Natural killer cell treated with Interleukin-12 subunit alpha and Interleukin-12 subunit beta and Interleukin-15 and Interleukin-18, amount 100 ng/mL, for 72 hours (primary cell): ENCODE measurements at regions not wholly inside any gene's neighbourhood (a gene's known extent, or its start where the extent isn't known, plus 50 kb on each side); places are given as distances from the start of the nearest gene placed in this dataset.
A peak's percentile ranks its signal among the peaks of the same experiment; 100 is the strongest.

ENCODE experiments used
- ATAC-seq, 2 donors: fragments of 150-1000 bp; cut with Tn5 transposase in 1 of 2; sonication (Bioruptor Pico), chemical (Tn5 transposase) in 1 of 2; 2 replicates each; pipeline ENCODE4 v1.10.0; 2021
- DNase-seq: peaks from one replicate; pipeline ENCODE4 v3.0.0; 2022; ENCODE audit warnings: low spot score
- H3K27ac Mint-ChIP-seq, 2 donors: 1 replicate in 1 of 2; 2 replicates in 1 of 2; pipeline ENCODE4 v1.8.0; 2022; ENCODE audit warnings: mixed read lengths in 2 of 2, mild to moderate bottlenecking in 1 of 2, moderate library complexity in 1 of 2
- H3K27me3 Mint-ChIP-seq, 2 donors: 1 replicate in 1 of 2; 2 replicates in 1 of 2; pipeline ENCODE4 v1.8.0; 2022; ENCODE audit warnings: mixed read lengths in 2 of 2
- H3K36me3 Mint-ChIP-seq: one replicate; pipeline ENCODE4 v1.8.0; 2022; ENCODE audit warnings: mixed read lengths
- H3K4me1 Mint-ChIP-seq, 2 donors: 1 replicate in 1 of 2; 2 replicates in 1 of 2; pipeline ENCODE4 v1.8.0; 2022; ENCODE audit warnings: low read depth in 2 of 2, mixed read lengths in 2 of 2, mild to moderate bottlenecking in 1 of 2
- H3K4me3 Mint-ChIP-seq: one replicate; pipeline ENCODE4 v1.8.0; 2022; ENCODE audit warnings: mixed read lengths
- H3K9me3 Mint-ChIP-seq: 2 replicates; pipeline ENCODE4 v1.8.0; 2022; ENCODE audit warnings: mixed read lengths

DNA sequence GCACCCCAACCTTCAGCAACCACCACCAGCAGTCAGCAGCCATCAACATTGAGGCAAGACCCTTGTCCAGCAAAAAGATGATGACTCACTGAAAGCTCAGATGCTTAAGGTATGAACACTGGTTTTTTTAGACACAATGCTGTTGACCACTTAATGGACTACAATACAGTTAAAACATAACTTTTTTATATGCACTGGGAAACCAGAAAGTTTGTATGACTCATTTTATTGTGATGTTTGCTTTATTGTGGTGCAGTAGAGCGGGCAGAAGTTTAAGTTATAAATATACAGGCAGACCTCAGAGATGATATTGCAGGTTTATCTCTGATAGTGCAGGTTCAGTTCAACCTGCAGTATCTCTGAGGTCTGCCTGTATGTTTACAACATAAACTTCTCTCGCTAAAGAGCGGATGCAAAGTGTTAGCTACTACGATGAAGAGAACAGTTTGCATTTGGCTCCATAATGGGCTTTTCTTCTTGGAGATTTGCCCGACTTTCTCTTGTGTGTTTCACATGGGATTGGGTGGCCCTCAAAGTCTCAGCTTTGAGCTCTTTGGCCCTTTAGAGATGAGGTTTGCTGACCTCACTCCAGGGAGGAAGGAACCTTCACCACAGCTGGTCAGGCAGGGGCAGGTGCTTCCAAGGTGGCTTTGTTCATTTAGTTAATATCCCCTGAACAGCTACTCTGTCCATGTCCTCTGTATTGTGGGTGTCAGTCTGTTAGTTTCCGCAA lies 84.4 kb upstream of the SHH start:
- Mint-ChIP-seq H3K27ac (no peak overlapping the region), H3K4me1 (no peaks in the 10 kb centered on the region), H3K36me3 (no peaks in the 10 kb centered on the region), H3K4me3 (no peak overlapping the region), H3K9me3 (no peaks in the 10 kb centered on the region), H3K27me3 (no peaks in the 10 kb centered on the region)
- ATAC-seq (no peak), DNase-seq (peak; percentile 22)

GRCh38 chr7:155893664-155894063 lies 81.4 kb upstream of the SHH start:
- H3K27ac Mint-ChIP-seq, result no peak overlapping the region
- H3K36me3 Mint-ChIP-seq, result no peaks in the 10 kb centered on the region
- no peak overlapping the region for H3K4me3 Mint-ChIP-seq

DNA sequence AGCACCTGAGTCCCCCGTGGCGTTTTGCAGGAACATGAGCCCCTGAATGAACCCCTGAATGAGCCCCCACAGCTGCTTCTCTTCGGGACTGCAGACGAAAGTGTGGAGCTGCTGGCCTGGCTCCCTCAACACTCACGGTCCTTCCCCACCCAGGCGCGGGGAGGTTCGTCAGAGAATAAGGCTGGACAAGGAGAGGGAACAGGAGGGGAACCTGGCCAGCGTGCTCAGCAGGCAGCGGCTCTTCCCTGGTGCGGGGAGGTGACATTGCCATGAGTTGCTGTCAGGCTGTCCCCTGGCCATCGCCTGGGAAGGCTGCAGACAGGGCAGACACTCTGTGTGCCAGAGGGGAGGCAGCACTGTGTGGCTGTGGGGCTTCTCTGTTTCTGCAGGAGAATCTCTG lies 80.9 kb upstream of the SHH start:
- H3K36me3 Mint-ChIP-seq, result no peaks in the 10 kb centered on the region
- H3K27ac Mint-ChIP-seq, result no peak overlapping the region
- peaks cover 8% of the 10 kb centered on the region for H3K9me3 Mint-ChIP-seq

More at GRCh38 chr7:155893664-155894063, 81.4 kb upstream of the SHH start:
- ATAC-seq (no peak), DNase-seq (no peak)
- H3K9me3 Mint-ChIP-seq, result peaks cover 8% of the 10 kb centered on the region
- peaks cover 0 to 2% of the 10 kb centered on the region in 2 donors for H3K27me3 Mint-ChIP-seq
- H3K4me1 Mint-ChIP-seq, result no peaks in the 10 kb centered on the region

DNA sequence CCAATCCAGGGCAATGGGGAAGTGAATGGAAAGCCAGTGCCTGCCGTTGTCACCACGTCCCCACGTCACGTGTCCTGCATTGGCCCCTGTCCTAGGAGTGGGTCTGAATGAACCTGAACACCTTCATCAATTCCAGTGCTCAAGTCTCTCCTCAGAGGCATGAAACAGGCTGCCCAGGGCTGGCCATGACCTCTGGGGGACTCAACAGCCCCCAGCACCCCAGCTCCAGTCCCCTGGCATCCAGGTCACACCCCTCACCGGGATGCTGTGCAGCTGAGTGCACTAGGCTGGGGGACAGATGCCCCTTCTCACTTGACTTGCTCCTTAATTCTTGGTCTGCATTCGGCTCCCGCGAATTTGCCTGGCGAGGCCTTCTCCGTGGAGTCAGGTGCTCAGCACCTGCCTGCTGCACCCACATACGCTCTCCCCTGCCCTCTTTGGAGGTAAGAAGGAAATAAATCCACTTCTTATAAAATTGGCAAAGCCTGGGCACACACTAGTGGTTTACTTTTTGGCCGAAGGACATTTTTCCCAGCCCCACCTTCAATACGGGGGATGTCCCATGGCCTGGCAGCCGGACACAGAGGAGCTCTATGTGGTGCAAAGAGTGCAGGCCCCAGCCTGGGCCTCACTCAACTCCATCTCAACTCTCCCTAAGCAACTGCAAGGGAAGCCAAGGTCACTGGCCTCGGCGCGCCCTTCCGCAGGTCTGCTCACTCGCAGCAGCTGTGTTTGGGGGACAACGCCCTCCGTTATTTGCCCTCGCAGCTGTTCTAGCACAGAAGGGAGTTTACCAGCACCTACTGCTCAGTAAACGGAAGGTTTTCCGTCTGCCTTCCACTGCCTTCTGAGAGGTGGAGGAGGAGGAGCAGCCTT lies 77.6 kb upstream of the SHH start:
- H3K27me3 Mint-ChIP-seq, result peaks cover 0 to 6% of the 10 kb centered on the region in 2 donors
- H3K4me3 Mint-ChIP-seq, result no peak overlapping the region
- ATAC-seq (no peak), DNase-seq (no peak)
- no peaks in the 10 kb centered on the region for H3K36me3 Mint-ChIP-seq
- no peak overlapping the region for H3K27ac Mint-ChIP-seq
- H3K9me3 Mint-ChIP-seq, result peaks cover 8% of the 10 kb centered on the region
- H3K4me1 Mint-ChIP-seq, result peaks cover 0 to 3% of the 10 kb centered on the region in 2 donors

More for the DNA sequence above, 80.9 kb upstream of the SHH start:
- Mint-ChIP-seq H3K27me3 (peaks cover 0 to 6% of the 10 kb centered on the region in 2 donors), H3K4me3 (no peak overlapping the region), H3K4me1 (no peaks in the 10 kb centered on the region)
- DNase-seq, result no peak
- no peak for ATAC-seq

GRCh38 chr7:155887174-155887525 lies 74.9 kb upstream of the SHH start:
- H3K4me3 Mint-ChIP-seq, result no peak overlapping the region
- no peak for ATAC-seq
- H3K27ac Mint-ChIP-seq, result no peak overlapping the region

GRCh38 chr7:155886391-155887173 lies 74.3 kb upstream of the SHH start:
- Mint-ChIP-seq H3K27ac (no peak overlapping the region), H3K27me3 (peaks cover 0 to 6% of the 10 kb centered on the region in 2 donors), H3K4me3 (no peak overlapping the region), H3K36me3 (no peaks in the 10 kb centered on the region), H3K4me1 (peaks cover 0 to 3% of the 10 kb centered on the region in 2 donors), H3K9me3 (peaks cover 8% of the 10 kb centered on the region)
- ATAC-seq, result no peak
- no peak for DNase-seq

More at GRCh38 chr7:155887174-155887525, 74.9 kb upstream of the SHH start:
- Mint-ChIP-seq H3K4me1 (peaks cover 0 to 3% of the 10 kb centered on the region in 2 donors), H3K27me3 (peaks cover 0 to 6% of the 10 kb centered on the region in 2 donors), H3K36me3 (no peaks in the 10 kb centered on the region), H3K9me3 (peaks cover 8% of the 10 kb centered on the region)
- no peak for DNase-seq

DNA sequence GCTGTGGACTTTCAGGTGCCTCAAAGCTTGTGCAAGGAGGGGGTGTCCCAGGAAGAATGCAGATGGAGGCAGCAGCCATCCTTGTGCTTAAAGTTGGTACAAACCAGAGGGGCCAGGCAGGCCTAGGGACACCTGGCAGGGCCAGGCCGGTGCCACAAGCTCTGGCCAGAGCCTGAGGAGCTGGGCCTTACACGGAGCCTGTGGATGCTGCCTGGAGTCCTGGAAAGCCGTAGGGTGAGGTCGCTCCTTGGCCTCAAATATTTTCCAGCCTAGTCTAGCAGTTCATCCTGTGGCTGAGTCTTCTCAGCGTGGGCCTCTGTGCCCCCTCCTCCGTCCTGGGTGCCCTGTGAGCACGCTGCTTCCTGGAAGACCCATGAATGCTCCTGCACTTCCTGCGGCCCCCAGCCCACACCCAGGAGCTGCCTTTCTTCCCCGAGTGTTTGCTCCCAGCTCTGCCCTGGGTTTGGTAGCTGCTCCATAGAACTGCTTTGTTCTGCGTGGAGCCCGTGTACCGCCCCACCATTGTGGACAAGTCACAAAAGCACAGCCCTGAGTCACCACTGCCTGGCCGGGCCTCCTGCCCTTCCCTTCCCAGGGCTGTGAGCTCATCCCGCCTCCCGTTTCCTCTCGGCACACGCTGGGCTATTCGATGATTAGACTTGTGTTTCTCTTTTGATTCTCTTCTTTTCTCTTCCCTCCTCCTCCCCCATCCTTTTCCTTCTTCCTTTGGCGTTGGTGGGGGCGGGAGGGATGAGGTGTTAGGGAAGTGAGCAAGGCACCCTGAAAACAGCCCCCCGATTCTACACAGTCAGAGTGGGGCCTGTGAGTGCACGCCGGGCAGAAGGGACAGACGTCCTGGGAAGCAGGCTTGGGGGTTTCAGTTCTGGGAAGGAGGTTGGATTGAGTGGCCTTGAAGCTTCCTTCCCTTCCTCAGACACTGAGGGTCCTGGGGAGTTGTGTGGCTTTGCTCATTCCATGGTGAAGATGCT lies 73.2 kb upstream of the SHH start:
- H3K36me3 Mint-ChIP-seq, result no peaks in the 10 kb centered on the region
- H3K27me3 Mint-ChIP-seq, result peaks cover 0 to 6% of the 10 kb centered on the region in 2 donors
- ATAC-seq (no peak), DNase-seq (no peak)
- no peaks in the 10 kb centered on the region for H3K9me3 Mint-ChIP-seq
- no peak overlapping the region for H3K4me3 Mint-ChIP-seq
- H3K4me1 Mint-ChIP-seq, result peaks cover 0 to 3% of the 10 kb centered on the region in 2 donors
- no peak overlapping the region for H3K27ac Mint-ChIP-seq

- no peak overlapping the region for H3K4me3 Mint-ChIP-seq
- ATAC-seq (peak; percentile 3 to 18), DNase-seq (no peak)
- H3K9me3 Mint-ChIP-seq, result no peaks in the 10 kb centered on the region
- no peaks in the 10 kb centered on the region for H3K36me3 Mint-ChIP-seq
- peaks cover 0 to 6% of the 10 kb centered on the region in 2 donors for H3K27me3 Mint-ChIP-seq
- no peak overlapping the region for H3K27ac Mint-ChIP-seq
- H3K4me1 Mint-ChIP-seq, result peaks cover 0 to 3% of the 10 kb centered on the region in 2 donors
These were observed 72.2 kb upstream of the SHH start for GRCh38 chr7:155884225-155885166.

DNA sequence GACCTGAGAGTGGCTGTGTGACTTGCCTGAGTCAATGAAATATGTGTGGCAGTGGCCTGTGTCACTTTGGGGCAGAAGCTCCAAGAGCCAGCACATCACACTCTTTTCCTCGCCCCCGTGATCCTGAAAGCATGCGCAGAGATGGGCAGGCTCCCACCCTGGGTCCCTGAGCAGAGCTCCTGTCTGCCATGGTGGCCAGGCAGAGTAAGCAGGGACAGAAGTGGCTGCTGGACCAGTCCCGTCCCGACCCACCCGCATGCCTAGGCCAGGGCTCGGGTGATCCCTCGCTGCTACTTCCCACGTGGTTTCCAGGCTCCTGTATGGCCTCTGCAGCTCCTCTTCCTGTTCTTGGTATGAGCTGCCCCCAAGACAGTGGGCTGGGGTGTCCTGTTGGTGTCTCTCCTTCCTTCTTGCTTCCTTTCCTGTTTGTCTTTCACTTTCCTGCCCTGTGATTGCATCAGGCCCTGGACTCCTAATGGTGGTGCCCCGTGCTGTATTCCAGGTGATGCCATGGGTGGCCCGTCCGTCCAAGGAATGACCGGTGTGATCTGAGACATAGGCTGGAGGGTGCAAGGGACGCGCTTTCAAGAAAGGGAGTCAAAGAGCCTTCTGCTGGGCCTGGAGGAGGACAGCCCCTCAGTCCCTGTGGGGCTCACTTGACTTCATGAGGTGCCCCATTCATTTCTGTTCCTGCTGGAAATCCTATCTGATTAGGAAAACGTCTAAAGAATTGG lies 71.4 kb upstream of the SHH start:
- Mint-ChIP-seq H3K4me1 (peaks cover 0 to 3% of the 10 kb centered on the region in 2 donors), H3K27ac (no peak overlapping the region), H3K27me3 (peaks cover 0 to 4% of the 10 kb centered on the region in 2 donors), H3K36me3 (no peaks in the 10 kb centered on the region), H3K4me3 (no peak overlapping the region), H3K9me3 (no peaks in the 10 kb centered on the region)
- DNase-seq (no peak), ATAC-seq (no peak)

GRCh38 chr7:155882596-155882995 lies 70.3 kb upstream of the SHH start:
- Mint-ChIP-seq H3K9me3 (no peaks in the 10 kb centered on the region), H3K36me3 (no peaks in the 10 kb centered on the region), H3K4me1 (peaks cover 0 to 3% of the 10 kb centered on the region in 2 donors), H3K4me3 (no peak overlapping the region), H3K27ac (no peak overlapping the region), H3K27me3 (peaks cover 0 to 2% of the 10 kb centered on the region in 2 donors)
- ATAC-seq (no peak), DNase-seq (no peak)

GRCh38 chr7:155881471-155882350 lies 69.4 kb upstream of the SHH start:
- Mint-ChIP-seq H3K36me3 (no peaks in the 10 kb centered on the region), H3K4me3 (no peak overlapping the region), H3K9me3 (no peaks in the 10 kb centered on the region), H3K27me3 (peaks cover 0 to 8% of the 10 kb centered on the region in 2 donors), H3K4me1 (peaks cover 0 to 3% of the 10 kb centered on the region in 2 donors), H3K27ac (no peak overlapping the region)
- DNase-seq (peak; percentile 12), ATAC-seq (no peak)
